H1 (cell line): ENCODE measurements at regions not wholly inside any gene's neighbourhood (a gene's known extent, or its start where the extent isn't known, plus 50 kb on each side); places are given as distances from the start of the nearest gene placed in this dataset.

Experiments
- KDM4A ChIP-seq: IDR thresholded peaks from one replicate; pipeline ENCODE4 v1.7.1; 2012; ENCODE audit warnings: low read depth, mild to moderate bottlenecking, moderate library complexity, low read length, inconsistent platforms; ENCODE audit not compliant: severe bottlenecking
- POU5F1 ChIP-seq: IDR thresholded peaks from 2 replicates; pipeline ENCODE4 v1.6.1; 2011; ENCODE audit warnings: low read depth, mild to moderate bottlenecking, low read length, moderate library complexity

DNA sequence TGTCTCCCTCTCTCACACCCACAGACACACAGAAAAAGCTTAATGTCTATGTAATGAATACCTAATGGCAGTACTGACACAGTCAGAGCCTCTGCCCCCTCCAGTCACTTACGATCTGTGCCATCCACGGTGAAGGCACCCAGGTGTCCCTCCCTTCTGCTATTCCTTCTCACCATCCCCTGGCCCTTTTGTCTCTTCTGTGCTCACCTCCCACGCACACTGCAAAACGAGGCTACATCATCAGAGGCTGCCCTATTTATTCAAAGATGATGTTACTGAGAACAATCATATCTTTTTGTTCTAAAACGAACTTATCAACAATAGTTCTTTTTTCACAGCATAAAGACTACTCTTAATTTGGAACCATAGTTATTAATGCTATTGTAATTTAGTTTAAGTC, 246.9 kb upstream of the MKLN1 start (continued):
- TF ChIP-seq POU5F1 (no peak), KDM4A (no peak)
